Activated CD4-positive, alpha-beta T cell treated with anti-CD3 and anti-CD28 coated beads, Interleukin-2, amount 50 U/mL, for 16 hours (primary cell): ENCODE measurements at regions not wholly inside any gene's neighbourhood (a gene's known extent, or its start where the extent isn't known, plus 50 kb on each side); places are given as distances from the start of the nearest gene placed in this dataset.

ENCODE experiments used
- DNase-seq: peaks from one replicate; pipeline ENCODE4 v3.0.0-alpha.2; 2020

DNA sequence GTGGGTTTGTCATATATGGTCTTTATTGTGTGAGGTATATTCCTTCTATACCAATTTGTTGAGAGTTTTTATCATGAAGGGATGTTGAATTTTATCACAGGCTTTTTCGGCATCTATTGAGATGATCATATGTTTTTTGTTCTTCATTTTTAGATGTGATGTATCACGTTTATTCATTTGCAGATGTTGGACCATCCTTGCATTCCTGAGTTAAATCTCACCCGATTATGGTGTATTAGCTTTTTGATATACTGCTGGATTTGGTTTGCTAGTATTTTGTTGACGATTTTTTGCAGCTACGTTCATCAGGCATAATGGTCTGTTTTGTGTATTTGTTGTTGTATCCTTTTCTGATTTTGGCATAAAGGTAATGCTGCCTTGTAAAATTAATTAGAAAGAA lies 311.0 kb downstream of the PTEN start:
- no peak for DNase-seq

DNA sequence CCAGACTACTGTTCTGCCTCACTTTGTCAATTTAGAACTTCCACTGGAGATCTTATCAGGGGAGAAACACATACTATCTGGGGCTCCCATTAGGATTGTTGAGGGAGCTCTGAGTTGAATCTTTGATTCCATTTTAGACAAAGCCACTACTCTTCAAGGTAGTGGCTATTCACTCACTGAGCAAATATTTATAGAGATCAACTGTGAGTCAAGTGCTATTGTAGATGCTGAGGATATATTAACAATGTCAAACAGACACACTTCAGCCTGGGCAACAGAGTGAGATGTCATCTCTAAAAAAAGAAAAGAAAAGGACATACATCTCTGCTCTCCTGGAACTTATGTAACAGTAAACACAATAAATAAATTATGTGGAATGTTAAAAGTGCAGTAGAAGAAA lies 315.3 kb downstream of the PTEN start:
- DNase-seq: no peak

- no peak for DNase-seq
Observed at GRCh38 chr10:88179831-88180230, 316.4 kb downstream of the PTEN start.

- no peak for DNase-seq
Observed at GRCh38 chr10:88181902-88182600, 318.6 kb downstream of the PTEN start.

DNA sequence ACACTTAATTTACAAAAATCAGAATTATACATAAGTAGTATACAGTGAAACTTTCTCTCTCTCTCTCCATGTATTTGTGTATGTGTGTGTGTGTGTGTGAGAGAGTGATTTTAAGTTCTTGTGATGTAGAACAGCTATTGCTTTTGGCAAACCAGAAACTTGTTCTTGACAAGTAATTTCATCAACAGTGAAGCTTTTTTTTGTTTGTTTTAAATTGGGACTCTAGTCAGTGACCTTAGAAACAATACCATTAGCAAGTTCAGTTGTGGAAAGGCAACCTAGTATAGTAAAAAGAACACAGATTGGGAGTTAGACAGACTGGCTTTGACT lies 319.1 kb downstream of the PTEN start:
- DNase-seq: no peak

GRCh38 chr10:88184543-88185297 lies 321.3 kb downstream of the PTEN start:
- no peak for DNase-seq

- no peak for DNase-seq
Observed at GRCh38 chr10:88185830-88186229, 322.4 kb downstream of the PTEN start.

DNA sequence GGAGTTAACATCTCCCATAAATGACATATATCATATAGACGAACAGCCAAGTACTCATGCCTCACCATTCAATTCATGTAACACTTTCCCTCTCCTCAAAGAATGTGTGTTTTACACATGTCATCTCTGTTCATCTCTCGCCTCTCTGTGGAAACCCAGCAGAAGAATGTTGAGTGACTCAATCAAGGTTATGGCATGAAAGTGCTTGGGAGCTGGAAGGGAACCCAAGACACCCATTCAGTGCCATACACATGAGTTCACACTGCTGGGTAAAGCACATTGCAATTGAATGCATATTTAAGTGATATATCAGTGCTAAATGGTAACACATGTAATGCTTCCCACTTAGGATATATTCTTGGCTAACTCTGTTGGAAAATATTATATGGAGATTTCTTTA lies 322.9 kb downstream of the PTEN start:
- DNase-seq: no peak

GRCh38 chr10:88187472-88187871 lies 324.0 kb downstream of the PTEN start:
- DNase-seq: no peak

DNA sequence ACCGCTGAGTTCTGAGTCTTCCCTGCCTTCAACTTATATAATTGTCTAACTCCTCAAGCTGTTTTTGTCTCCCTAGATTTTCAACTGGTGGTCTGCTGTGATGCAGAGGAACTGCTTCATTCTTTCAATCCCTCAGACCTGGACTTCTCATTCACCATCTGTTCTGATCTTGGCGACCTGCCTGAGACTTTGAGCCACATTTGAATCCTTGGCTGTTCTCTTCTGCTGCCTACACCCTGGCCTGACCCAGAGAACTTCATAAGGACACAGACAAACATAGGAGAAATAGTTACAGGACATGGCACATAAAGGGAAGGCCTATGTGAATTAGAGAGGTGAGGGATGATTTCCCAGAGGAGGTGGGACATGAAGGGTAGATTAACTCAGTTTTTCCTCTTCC lies 326.7 kb downstream of the PTEN start:
- no peak for DNase-seq

- DNase-seq: no peak
Observed at GRCh38 chr10:88190540-88191235, 327.3 kb downstream of the PTEN start.

- DNase-seq: no peak
Observed at GRCh38 chr10:88193018-88193417, 329.6 kb downstream of the PTEN start.

- peak; percentile 36 for DNase-seq
Observed at GRCh38 chr10:88194041-88194887, 330.8 kb downstream of the PTEN start.

DNA sequence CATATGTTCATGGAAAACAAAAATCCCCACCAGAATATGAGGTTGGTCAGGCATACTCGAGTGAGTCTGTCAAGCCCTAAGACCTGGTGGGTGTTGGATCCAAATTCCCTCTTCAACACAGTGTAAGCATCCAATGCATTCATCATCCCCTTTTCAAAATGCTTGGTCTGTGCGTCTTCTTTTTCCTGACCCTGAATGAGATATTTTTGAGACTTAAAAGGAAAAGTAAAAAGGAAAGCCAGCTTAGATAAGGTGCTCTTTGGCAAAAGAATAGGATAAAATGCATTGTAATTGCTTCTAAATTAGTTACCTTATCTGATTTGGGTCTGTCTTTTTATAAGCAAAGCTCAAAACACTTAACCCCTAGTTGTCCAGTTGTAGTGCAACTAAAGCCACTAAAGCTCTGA lies 331.5 kb downstream of the PTEN start:
- no peak for DNase-seq

- no peak for DNase-seq
Observed at GRCh38 chr10:88195841-88196240, 332.4 kb downstream of the PTEN start.

DNA sequence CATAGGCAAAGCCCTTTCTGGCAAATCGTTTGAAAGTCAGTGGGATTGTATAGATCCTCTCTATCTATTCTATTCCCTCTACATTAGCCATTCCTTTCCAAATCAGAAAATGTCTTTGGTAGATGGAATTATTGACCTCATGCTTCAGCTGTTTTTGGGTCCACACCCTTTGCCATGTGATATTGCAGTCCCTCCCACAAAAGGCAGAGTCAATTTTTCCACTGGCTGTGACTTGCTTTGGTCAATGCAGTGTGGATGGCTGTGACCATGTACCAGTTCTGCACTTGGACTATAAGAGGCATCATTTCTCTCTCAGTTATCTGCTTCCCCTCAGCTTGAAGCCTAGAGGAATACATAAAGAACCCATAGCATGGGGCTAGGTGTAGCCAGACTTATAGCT lies 332.9 kb downstream of the PTEN start:
- DNase-seq: no peak

- no peak for DNase-seq
Observed at GRCh38 chr10:88198023-88198422, 334.6 kb downstream of the PTEN start.

DNA sequence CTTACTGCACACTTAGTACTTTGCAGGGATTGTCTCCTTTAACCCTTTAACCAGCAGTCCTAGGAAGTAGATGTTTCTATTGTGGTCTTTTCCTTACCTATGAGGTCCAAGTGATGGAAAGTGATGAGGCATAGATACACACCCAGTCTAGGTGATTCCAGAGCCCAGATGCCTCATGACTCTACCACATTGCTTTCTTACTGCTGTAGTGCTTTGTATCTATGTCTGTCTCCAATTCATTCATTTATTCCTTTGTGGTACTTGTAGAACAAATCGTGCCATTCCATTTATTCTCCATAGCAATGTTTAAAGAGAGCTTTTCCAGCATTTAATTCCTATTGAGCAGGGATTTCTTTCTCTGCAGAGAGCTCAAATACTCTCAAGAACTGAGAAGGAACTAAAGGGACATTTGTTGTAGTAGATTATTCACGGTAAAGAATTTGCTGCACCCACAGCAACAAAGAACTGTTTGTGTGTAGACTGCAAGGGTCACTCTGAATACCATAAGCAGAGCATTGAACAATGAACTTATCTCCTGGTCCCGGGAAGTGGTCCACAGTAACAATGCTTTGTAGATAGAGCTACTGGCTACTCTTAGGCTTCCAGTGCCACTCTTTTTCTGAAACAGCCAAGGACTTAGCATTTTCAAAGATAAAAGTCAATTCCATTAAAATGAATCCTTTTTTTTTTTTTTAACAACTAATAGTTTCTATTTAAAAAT lies 337.0 kb downstream of the PTEN start:
- DNase-seq: no peak

GRCh38 chr10:88205842-88206446 lies 342.5 kb downstream of the PTEN start:
- no peak for DNase-seq

- DNase-seq: no peak
Observed at GRCh38 chr10:88207121-88207546, 343.7 kb downstream of the PTEN start.

DNA sequence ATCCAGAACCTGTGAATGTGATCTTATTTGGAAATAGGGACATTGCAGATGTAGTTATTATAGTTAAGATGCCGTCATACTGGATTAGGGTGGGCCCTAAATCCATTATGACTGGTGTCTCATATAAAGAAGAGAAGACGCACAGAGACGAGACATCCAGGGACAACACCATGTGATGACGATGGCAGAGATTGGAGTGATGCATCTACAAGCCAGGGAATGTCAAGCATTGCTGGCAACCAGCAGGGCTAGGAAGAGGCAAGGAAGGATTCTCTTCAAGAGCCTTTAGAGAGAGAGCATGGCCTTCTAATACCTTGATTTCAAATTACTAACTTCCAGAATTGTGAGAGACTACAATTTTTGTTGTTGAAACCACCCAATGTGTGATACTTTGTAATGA lies 345.8 kb downstream of the PTEN start:
- no peak for DNase-seq
